Endothelial cell (in vitro differentiated cells): ENCODE measurements at regions not wholly inside any gene's neighbourhood (a gene's known extent, or its start where the extent isn't known, plus 50 kb on each side); places are given as distances from the start of the nearest gene placed in this dataset.

Experiments used
- DNase-seq: peaks from one replicate; pipeline ENCODE4 v3.0.0; 2021; ENCODE audit warnings: low spot score
- H3K27ac Mint-ChIP-seq: one replicate; pipeline ENCODE4 v1.8.0; 2021; ENCODE audit warnings: mixed read lengths, inconsistent platforms; ENCODE audit not compliant: unreplicated experiment
- H3K27me3 Mint-ChIP-seq: one replicate; pipeline ENCODE4 v1.8.0; 2021; ENCODE audit warnings: mild to moderate bottlenecking, moderate library complexity, mixed read lengths, inconsistent platforms; ENCODE audit not compliant: unreplicated experiment
- H3K36me3 Mint-ChIP-seq: one replicate; pipeline ENCODE4 v1.8.0; 2021; ENCODE audit warnings: mild to moderate bottlenecking, low read depth, mixed read lengths, inconsistent platforms; ENCODE audit not compliant: unreplicated experiment
- H3K4me1 Mint-ChIP-seq: one replicate; pipeline ENCODE4 v1.8.0; 2021; ENCODE audit warnings: mild to moderate bottlenecking, mixed read lengths, inconsistent platforms; ENCODE audit not compliant: unreplicated experiment
- H3K4me3 Mint-ChIP-seq: one replicate; pipeline ENCODE4 v1.8.0; 2021; ENCODE audit warnings: mild to moderate bottlenecking, mixed read lengths, inconsistent platforms; ENCODE audit not compliant: unreplicated experiment
- H3K9me3 Mint-ChIP-seq: one replicate; pipeline ENCODE4 v1.8.0; 2021; ENCODE audit warnings: mixed read lengths, inconsistent platforms; ENCODE audit not compliant: unreplicated experiment
- TF ChIP-seq, protein P1 (sequence below): fragments of 200-600 bp; sonication (generic); IDR thresholded peaks from one replicate; pipeline ENCODE4 v1.5.0; 2021; ENCODE audit warnings: antibody characterized with exemption; ENCODE audit not compliant: unreplicated experiment

DNA sequence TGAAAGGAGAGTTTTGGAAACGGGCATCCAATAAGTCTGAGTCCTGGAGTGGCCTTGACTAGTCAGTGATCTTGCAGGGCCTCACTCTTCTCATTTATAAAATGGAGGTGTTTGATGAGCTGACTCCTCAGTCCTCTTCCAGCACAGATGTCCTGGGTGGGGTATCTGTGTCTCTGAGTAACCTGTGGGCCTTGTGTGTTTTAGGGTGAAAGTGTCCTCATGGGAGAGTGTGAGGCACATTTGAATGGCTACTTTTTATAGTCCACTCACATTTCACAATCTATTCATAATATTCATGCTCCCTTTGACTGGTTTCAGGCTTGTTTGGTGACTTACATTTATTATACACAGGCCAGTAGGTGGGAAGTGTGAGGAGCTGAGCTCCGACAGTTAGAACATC is 106.4 kb upstream of the CELF4 start:
- no peak overlapping the region for H3K27ac Mint-ChIP-seq
- TF ChIP-seq, protein P1, sequence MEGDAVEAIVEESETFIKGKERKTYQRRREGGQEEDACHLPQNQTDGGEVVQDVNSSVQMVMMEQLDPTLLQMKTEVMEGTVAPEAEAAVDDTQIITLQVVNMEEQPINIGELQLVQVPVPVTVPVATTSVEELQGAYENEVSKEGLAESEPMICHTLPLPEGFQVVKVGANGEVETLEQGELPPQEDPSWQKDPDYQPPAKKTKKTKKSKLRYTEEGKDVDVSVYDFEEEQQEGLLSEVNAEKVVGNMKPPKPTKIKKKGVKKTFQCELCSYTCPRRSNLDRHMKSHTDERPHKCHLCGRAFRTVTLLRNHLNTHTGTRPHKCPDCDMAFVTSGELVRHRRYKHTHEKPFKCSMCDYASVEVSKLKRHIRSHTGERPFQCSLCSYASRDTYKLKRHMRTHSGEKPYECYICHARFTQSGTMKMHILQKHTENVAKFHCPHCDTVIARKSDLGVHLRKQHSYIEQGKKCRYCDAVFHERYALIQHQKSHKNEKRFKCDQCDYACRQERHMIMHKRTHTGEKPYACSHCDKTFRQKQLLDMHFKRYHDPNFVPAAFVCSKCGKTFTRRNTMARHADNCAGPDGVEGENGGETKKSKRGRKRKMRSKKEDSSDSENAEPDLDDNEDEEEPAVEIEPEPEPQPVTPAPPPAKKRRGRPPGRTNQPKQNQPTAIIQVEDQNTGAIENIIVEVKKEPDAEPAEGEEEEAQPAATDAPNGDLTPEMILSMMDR = no peak
- H3K4me3 Mint-ChIP-seq = no peak overlapping the region
- DNase-seq = no peak
- H3K9me3 Mint-ChIP-seq = no peaks in the 10 kb centered on the region
- peaks cover 5% of the 10 kb centered on the region for H3K27me3 Mint-ChIP-seq
- H3K4me1 Mint-ChIP-seq = peaks cover 27% of the 10 kb centered on the region
- H3K36me3 Mint-ChIP-seq = no peaks in the 10 kb centered on the region

DNA sequence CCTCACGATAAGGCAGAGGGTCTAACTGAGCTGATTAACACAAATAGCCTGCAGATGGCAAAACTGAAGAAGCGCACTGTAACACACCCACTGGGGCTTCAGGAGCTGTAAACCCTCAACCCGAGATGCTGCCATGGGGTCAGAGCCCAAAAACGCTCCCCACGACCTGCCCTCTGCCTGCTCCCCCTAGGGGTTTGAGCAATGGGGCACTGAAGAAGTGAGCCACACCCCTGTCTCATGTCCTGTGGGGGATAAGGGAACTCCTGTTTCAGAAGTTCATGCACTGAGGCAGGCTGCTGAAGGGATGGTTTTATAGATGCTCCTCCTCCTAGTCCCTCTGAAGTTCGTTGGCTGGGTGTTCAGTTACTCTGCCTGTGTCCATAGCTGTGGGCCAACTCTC is 105.9 kb upstream of the CELF4 start:
- no peak overlapping the region for H3K27ac Mint-ChIP-seq
- no peaks in the 10 kb centered on the region for H3K36me3 Mint-ChIP-seq
- H3K4me3 Mint-ChIP-seq = no peak overlapping the region
- no peak for DNase-seq
- TF ChIP-seq, protein P1 = no peak
- H3K4me1 Mint-ChIP-seq = peaks cover 30% of the 10 kb centered on the region
- peaks cover 5% of the 10 kb centered on the region for H3K27me3 Mint-ChIP-seq
- H3K9me3 Mint-ChIP-seq = no peaks in the 10 kb centered on the region

DNA sequence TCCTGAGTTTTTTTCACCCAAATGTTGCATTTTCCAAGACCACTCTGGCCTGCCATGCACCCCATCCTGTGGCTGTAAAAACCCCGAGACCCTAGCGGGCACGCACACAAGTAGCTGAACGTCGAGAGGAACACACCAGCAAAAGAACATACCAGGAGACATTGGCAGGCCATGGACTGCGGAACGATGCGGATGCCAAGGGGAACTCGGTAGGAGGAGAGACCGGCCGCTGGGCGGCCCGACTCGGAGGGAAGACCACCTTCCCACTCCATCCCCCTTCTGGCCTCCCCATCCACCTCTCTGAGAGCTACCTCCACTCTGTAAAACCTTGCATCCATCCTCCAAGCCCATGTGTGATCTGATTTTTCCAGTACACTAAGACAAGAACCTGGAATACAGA is 105.5 kb upstream of the CELF4 start:
- Mint-ChIP-seq H3K27me3 (peaks cover 3% of the 10 kb centered on the region), H3K4me3 (no peak overlapping the region), H3K27ac (no peak overlapping the region), H3K36me3 (no peaks in the 10 kb centered on the region), H3K4me1 (peaks cover 32% of the 10 kb centered on the region), H3K9me3 (no peaks in the 10 kb centered on the region)
- DNase-seq = no peak
- TF ChIP-seq, protein P1 = no peak

DNA sequence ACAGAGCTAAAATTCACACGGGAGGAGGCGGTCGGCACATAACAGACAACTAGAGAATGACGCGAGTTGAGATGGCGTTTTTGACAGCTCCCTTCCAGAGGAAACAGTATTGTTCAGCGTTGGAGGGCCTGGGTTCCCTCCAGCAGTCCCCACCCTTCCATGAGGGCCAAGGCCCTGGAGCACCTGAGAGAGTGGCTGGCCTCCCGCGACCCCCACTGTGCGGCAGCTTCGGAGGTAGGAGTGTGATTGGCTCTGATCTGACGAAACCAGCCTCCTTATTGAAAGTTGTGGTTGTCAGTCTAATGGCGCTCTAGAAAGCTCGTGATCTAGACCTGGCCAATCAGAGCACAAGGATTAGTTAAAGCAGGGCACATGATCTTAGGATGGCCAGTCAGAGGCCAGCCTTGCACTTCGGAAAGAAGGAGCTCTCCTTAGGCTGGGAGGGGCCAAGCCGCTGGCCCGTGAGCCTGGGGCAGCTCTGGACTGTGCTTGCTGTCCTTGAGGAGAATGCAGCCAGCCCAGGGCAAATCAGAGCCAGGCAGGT is 104.5 kb upstream of the CELF4 start:
- Mint-ChIP-seq H3K4me3 (no peak overlapping the region), H3K36me3 (no peaks in the 10 kb centered on the region), H3K9me3 (no peaks in the 10 kb centered on the region), H3K27ac (peak overlapping the region; percentile 96), H3K4me1 (peaks cover 32% of the 10 kb centered on the region), H3K27me3 (peaks cover 1% of the 10 kb centered on the region)
- TF ChIP-seq, protein P1 = no peak
- no peak for DNase-seq

DNA sequence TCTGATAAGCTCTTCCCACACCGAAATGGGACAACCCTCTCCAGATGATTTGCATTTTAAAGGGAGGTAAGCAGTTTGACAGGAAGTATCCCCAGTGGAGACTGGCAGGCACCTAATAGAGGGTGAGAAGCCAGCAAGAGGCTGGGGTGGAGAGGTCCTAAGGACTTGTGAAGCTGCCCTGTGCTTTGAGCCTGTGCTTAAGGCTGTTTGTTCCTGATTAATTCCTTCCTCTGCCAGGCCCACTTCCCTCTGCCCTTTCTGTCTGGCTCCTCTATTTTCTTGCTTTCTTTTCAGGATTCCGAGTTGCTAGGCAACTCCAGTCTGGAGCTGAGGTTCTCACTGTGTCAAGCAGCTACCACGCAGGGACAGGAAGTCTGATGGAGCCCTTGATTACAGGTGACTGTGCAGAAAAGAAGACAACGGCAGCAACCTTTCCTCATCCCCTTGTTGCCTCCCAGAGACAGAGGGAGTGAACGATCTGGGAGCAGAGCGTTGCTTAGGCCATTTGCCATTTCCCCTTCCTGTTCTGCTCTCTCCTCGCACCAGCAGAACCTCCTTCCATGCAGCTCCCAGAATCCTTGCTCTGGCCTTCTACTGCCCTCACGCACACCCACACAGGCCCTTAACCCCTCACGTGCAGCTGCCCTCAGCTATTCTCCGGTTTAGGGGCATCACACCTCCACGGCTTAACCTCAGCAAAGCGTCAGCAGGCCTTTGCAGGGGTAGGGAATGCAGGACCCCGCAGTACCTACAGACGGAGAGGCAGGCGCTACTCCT is 103.6 kb upstream of the CELF4 start:
- peaks cover 1% of the 10 kb centered on the region for H3K27me3 Mint-ChIP-seq
- H3K36me3 Mint-ChIP-seq = no peaks in the 10 kb centered on the region
- H3K4me1 Mint-ChIP-seq = peaks cover 32% of the 10 kb centered on the region
- TF ChIP-seq, protein P1 = no peak
- H3K9me3 Mint-ChIP-seq = no peaks in the 10 kb centered on the region
- H3K4me3 Mint-ChIP-seq = no peak overlapping the region
- DNase-seq = peak; percentile 39
- peak overlapping the region; percentile 96 for H3K27ac Mint-ChIP-seq
